ENCODE measurements at regions not wholly inside any gene's neighbourhood (a gene's known extent, or its start where the extent isn't known, plus 50 kb on each side); places are given as distances from the start of the nearest gene placed in this dataset.

GRCh38 chr20:43393052-43393451 is 64.6 kb upstream of the SRSF6 start:
- Histone ChIP-seq H2BK15ac (ENCODE audit: low read depth, poor library complexity, severe bottlenecking) (no peak overlapping the region), H3K4me3 (ENCODE audit: insufficient read depth in 1 of 2, low read depth in 1 of 2, low read length in 2 of 2) (no peak overlapping the region), H3K9ac (ENCODE audit: low read length) (no peak overlapping the region), H3K79me1 (replicated peaks; ENCODE audit: low read length, poor library complexity, severe bottlenecking) (no peaks in the 10 kb centered on the region), H3K4me1 (ENCODE audit: control insufficient read depth, insufficient read depth, low read depth, low read length) (no peaks in the 10 kb centered on the region), H2BK5ac (ENCODE audit: low read depth, low read length, poor library complexity, severe bottlenecking) (no peak overlapping the region), H3K23ac (ENCODE audit: low read length in 2 of 2) (no peak overlapping the region), H2BK12ac (ENCODE audit: low read length in 2 of 2) (no peak overlapping the region), H4K91ac (ENCODE audit: low read length) (no peak overlapping the region), H3K27me3 (ENCODE audit: control insufficient read depth in 1 of 2, insufficient read depth in 1 of 2, low read length in 2 of 2) (no peaks in the 10 kb centered on the region), H3K4ac (ENCODE audit: low read depth in 1 of 2, low read length in 2 of 2) (no peak overlapping the region), H2BK120ac (ENCODE audit: low read depth, low read length) (no peak overlapping the region), H3K36me3 (ENCODE audit: control insufficient read depth in 1 of 2, insufficient read depth in 2 of 2, low read depth in 1 of 2, low read length in 2 of 2) (no peaks in the 10 kb centered on the region), H3K4me2 (ENCODE audit: low read length, poor library complexity, severe bottlenecking) (no peak overlapping the region), H4K8ac (ENCODE audit: low read length) (no peak overlapping the region), H2AK5ac (ENCODE audit: low read length, severe bottlenecking) (no peak overlapping the region), H3K27ac (ENCODE audit: low read length, poor library complexity, severe bottlenecking) (no peak overlapping the region), H2AFZ (ENCODE audit: low read depth, low read length) (no peak overlapping the region), H3K9me3 (ENCODE audit: control insufficient read depth, low read length) (no peaks in the 10 kb centered on the region), H3K14ac (ENCODE audit: low read length in 2 of 2) (no peak overlapping the region), H3K18ac (ENCODE audit: low read depth in 1 of 2, low read length in 2 of 2) (no peak overlapping the region)
- DNase-seq = no peak
- 73% methylated on average over 3 of the region's 3 CpGs for WGBS

- Histone ChIP-seq H2AK5ac (ENCODE audit: low read length, severe bottlenecking) (no peak overlapping the region), H2BK120ac (ENCODE audit: low read depth, low read length) (no peak overlapping the region), H2BK5ac (ENCODE audit: low read depth, low read length, poor library complexity, severe bottlenecking) (no peak overlapping the region), H3K14ac (ENCODE audit: low read length in 2 of 2) (no peak overlapping the region), H3K9me3 (ENCODE audit: control insufficient read depth, low read length) (no peaks in the 10 kb centered on the region), H3K27ac (ENCODE audit: low read length, poor library complexity, severe bottlenecking) (no peak overlapping the region), H2BK15ac (ENCODE audit: low read depth, poor library complexity, severe bottlenecking) (no peak overlapping the region), H2BK12ac (ENCODE audit: low read length in 2 of 2) (no peak overlapping the region), H3K23ac (ENCODE audit: low read length in 2 of 2) (no peak overlapping the region), H3K18ac (ENCODE audit: low read depth in 1 of 2, low read length in 2 of 2) (no peak overlapping the region), H3K36me3 (ENCODE audit: control insufficient read depth in 1 of 2, insufficient read depth in 2 of 2, low read depth in 1 of 2, low read length in 2 of 2) (no peaks in the 10 kb centered on the region), H4K91ac (ENCODE audit: low read length) (no peak overlapping the region), H2AFZ (ENCODE audit: low read depth, low read length) (no peak overlapping the region), H3K27me3 (ENCODE audit: control insufficient read depth in 1 of 2, insufficient read depth in 1 of 2, low read length in 2 of 2) (no peaks in the 10 kb centered on the region), H4K8ac (ENCODE audit: low read length) (no peak overlapping the region), H3K79me1 (replicated peaks; ENCODE audit: low read length, poor library complexity, severe bottlenecking) (no peaks in the 10 kb centered on the region), H3K4me1 (ENCODE audit: control insufficient read depth, insufficient read depth, low read depth, low read length) (no peaks in the 10 kb centered on the region), H3K4me3 (ENCODE audit: insufficient read depth in 1 of 2, low read depth in 1 of 2, low read length in 2 of 2) (no peak overlapping the region), H3K9ac (ENCODE audit: low read length) (no peak overlapping the region), H3K4ac (ENCODE audit: low read depth in 1 of 2, low read length in 2 of 2) (no peak overlapping the region), H3K4me2 (ENCODE audit: low read length, poor library complexity, severe bottlenecking) (no peak overlapping the region)
- DNase-seq = no peak
- 64% methylated on average over 5 of the region's 5 CpGs for WGBS
Measured at GRCh38 chr20:43392561-43392960, 65.1 kb upstream of the SRSF6 start.

- Histone ChIP-seq H3K14ac (ENCODE audit: low read length in 2 of 2) (no peak overlapping the region), H4K91ac (ENCODE audit: low read length) (no peak overlapping the region), H3K9ac (ENCODE audit: low read length) (no peak overlapping the region), H3K79me1 (replicated peaks; ENCODE audit: low read length, poor library complexity, severe bottlenecking) (no peaks in the 10 kb centered on the region), H3K18ac (ENCODE audit: low read depth in 1 of 2, low read length in 2 of 2) (no peak overlapping the region), H3K36me3 (ENCODE audit: control insufficient read depth in 1 of 2, insufficient read depth in 2 of 2, low read depth in 1 of 2, low read length in 2 of 2) (no peaks in the 10 kb centered on the region), H2AFZ (ENCODE audit: low read depth, low read length) (no peak overlapping the region), H2BK12ac (ENCODE audit: low read length in 2 of 2) (no peak overlapping the region), H2BK15ac (ENCODE audit: low read depth, poor library complexity, severe bottlenecking) (no peak overlapping the region), H3K4me3 (ENCODE audit: insufficient read depth in 1 of 2, low read depth in 1 of 2, low read length in 2 of 2) (no peak overlapping the region), H2AK5ac (ENCODE audit: low read length, severe bottlenecking) (no peak overlapping the region), H3K4me1 (ENCODE audit: control insufficient read depth, insufficient read depth, low read depth, low read length) (no peaks in the 10 kb centered on the region), H3K27me3 (ENCODE audit: control insufficient read depth in 1 of 2, insufficient read depth in 1 of 2, low read length in 2 of 2) (no peaks in the 10 kb centered on the region), H3K4me2 (ENCODE audit: low read length, poor library complexity, severe bottlenecking) (no peak overlapping the region), H2BK120ac (ENCODE audit: low read depth, low read length) (no peak overlapping the region), H4K8ac (ENCODE audit: low read length) (no peak overlapping the region), H2BK5ac (ENCODE audit: low read depth, low read length, poor library complexity, severe bottlenecking) (no peak overlapping the region), H3K27ac (ENCODE audit: low read length, poor library complexity, severe bottlenecking) (no peak overlapping the region), H3K23ac (ENCODE audit: low read length in 2 of 2) (no peak overlapping the region), H3K9me3 (ENCODE audit: control insufficient read depth, low read length) (no peaks in the 10 kb centered on the region), H3K4ac (ENCODE audit: low read depth in 1 of 2, low read length in 2 of 2) (no peak overlapping the region)
- no peak for DNase-seq
- WGBS = 72% methylated on average over 14 of the region's 26 CpGs
Measured at GRCh38 chr20:43389839-43390626, 67.7 kb upstream of the SRSF6 start.

GRCh38 chr20:43389211-43389610 is 68.5 kb upstream of the SRSF6 start:
- H3K4me1 ChIP-seq (ENCODE audit: control insufficient read depth, insufficient read depth, low read depth, low read length) = no peaks in the 10 kb centered on the region
- H3K4me2 ChIP-seq (ENCODE audit: low read length, poor library complexity, severe bottlenecking) = no peak overlapping the region
- 48% methylated on average over 6 of the region's 6 CpGs for WGBS

More at GRCh38 chr20:43389211-43389610, 68.5 kb upstream of the SRSF6 start:
- H3K27me3 ChIP-seq (ENCODE audit: control insufficient read depth in 1 of 2, insufficient read depth in 1 of 2, low read length in 2 of 2) = no peaks in the 10 kb centered on the region
- H3K14ac ChIP-seq (ENCODE audit: low read length in 2 of 2) = no peak overlapping the region
- no peak overlapping the region for H4K91ac ChIP-seq (ENCODE audit: low read length)
- H2BK5ac ChIP-seq (ENCODE audit: low read depth, low read length, poor library complexity, severe bottlenecking) = no peak overlapping the region
- no peak for DNase-seq
- no peaks in the 10 kb centered on the region for H3K9me3 ChIP-seq (ENCODE audit: control insufficient read depth, low read length)
- H2BK15ac ChIP-seq (ENCODE audit: low read depth, poor library complexity, severe bottlenecking) = no peak overlapping the region
- no peak overlapping the region for H2BK12ac ChIP-seq (ENCODE audit: low read length in 2 of 2)
- no peak overlapping the region for H3K23ac ChIP-seq (ENCODE audit: low read length in 2 of 2)
- no peak overlapping the region for H3K4ac ChIP-seq (ENCODE audit: low read depth in 1 of 2, low read length in 2 of 2)
- H2AFZ ChIP-seq (ENCODE audit: low read depth, low read length) = no peak overlapping the region
- no peaks in the 10 kb centered on the region for H3K36me3 ChIP-seq (ENCODE audit: control insufficient read depth in 1 of 2, insufficient read depth in 2 of 2, low read depth in 1 of 2, low read length in 2 of 2)
- H3K27ac ChIP-seq (ENCODE audit: low read length, poor library complexity, severe bottlenecking) = no peak overlapping the region
- peak overlapping the region in 1 of 2 experiments; percentile 50 for H3K4me3 ChIP-seq (ENCODE audit: insufficient read depth in 1 of 2, low read depth in 1 of 2, low read length in 2 of 2)
- no peak overlapping the region for H4K8ac ChIP-seq (ENCODE audit: low read length)
- no peak overlapping the region for H3K18ac ChIP-seq (ENCODE audit: low read depth in 1 of 2, low read length in 2 of 2)
- H3K9ac ChIP-seq (ENCODE audit: low read length) = peak overlapping the region; percentile 65
- no peak overlapping the region for H2BK120ac ChIP-seq (ENCODE audit: low read depth, low read length)
- H2AK5ac ChIP-seq (ENCODE audit: low read length, severe bottlenecking) = no peak overlapping the region
- H3K79me1 ChIP-seq (replicated peaks; ENCODE audit: low read length, poor library complexity, severe bottlenecking) = no peaks in the 10 kb centered on the region
